HepG2 (cell line): ENCODE measurements at regions not wholly inside any gene's neighbourhood (a gene's known extent, or its start where the extent isn't known, plus 50 kb on each side); places are given as distances from the start of the nearest gene placed in this dataset.

Experiments used
- EZH2 ChIP-seq: conservative IDR thresholded peaks from 2 replicates; pipeline ENCODE4 v1.6.1; 2012; ENCODE audit warnings: mild to moderate bottlenecking, low read depth, low read length, moderate library complexity
- FOXJ3 ChIP-seq: sonication (generic); formaldehyde crosslinking; IDR thresholded peaks from 2 replicates; pipeline ENCODE4 v1.4.0; 2020; ENCODE audit warnings: missing genetic modification reagents, mild to moderate bottlenecking, borderline replicate concordance
- PHF8 ChIP-seq: sonication (generic); formaldehyde crosslinking; IDR thresholded peaks from 2 replicates; pipeline ENCODE4 v1.5.0; 2020; ENCODE audit warnings: missing genetic modification reagents
- ZKSCAN1 ChIP-seq: fragments of 150-350 bp; IDR thresholded peaks from 2 replicates; pipeline ENCODE4 v1.6.1; 2014; ENCODE audit warnings: low read length
- ZNF20 ChIP-seq: sonication (generic); formaldehyde crosslinking; IDR thresholded peaks from 2 replicates; pipeline ENCODE4 v1.4.0; 2020; ENCODE audit warnings: mild to moderate bottlenecking, moderate library complexity, missing genetic modification reagents
- TF ChIP-seq, protein P1 (sequence below): sonication (generic); formaldehyde crosslinking; IDR thresholded peaks from 2 replicates; pipeline ENCODE4 v1.5.0; 2020; ENCODE audit warnings: mild to moderate bottlenecking, missing genetic modification reagents, borderline replicate concordance
- TF ChIP-seq, protein P2 (sequence below): sonication (generic); formaldehyde crosslinking; IDR thresholded peaks from 2 replicates; pipeline ENCODE4 v1.5.0; 2020; ENCODE audit warnings: mild to moderate bottlenecking, missing genetic modification reagents, moderate library complexity
- TF ChIP-seq, protein P3 (sequence below): IDR thresholded peaks from 2 replicates; pipeline ENCODE4 v1.6.1; 2016; ENCODE audit warnings: missing compliant biosample characterization, missing genetic modification reagents, borderline replicate concordance

DNA sequence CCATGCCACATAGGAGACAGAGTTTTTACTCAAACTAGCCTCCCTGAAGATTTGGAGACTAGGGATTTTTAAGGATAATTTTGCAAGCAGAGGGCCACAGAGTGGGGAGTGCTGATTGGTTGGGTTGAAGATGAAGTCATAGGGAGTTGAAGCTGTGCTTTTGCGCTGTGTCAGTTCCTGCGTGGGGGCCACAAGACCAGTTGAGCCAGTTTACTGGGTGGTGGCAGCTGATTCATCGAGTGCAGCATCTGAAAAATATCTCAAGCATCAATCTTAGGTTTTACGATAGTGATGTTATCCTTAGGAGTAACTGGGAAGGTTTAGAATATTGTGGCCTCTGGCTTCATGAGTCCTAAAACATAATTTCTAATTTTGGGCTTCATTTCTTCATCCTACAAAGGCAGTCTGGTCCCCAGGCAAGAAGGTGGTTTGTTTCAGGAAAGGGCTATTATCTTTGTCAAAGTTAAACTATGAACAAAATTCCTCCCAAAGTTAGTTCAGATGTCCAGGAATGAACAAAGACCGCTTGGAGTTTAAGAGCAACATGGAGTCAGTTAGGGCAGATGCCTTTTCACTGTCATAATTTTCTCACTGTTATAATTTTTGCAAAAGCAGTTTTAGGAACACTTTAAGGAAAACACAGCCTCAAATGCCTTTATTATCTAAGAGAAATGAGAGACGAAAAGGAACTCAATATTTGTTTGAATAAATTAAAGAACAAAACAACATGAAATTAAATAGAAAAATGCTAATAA lies 960.8 kb upstream of the PRKX start:
- no peak for TF ChIP-seq PHF8
- TF ChIP-seq, protein P1, sequence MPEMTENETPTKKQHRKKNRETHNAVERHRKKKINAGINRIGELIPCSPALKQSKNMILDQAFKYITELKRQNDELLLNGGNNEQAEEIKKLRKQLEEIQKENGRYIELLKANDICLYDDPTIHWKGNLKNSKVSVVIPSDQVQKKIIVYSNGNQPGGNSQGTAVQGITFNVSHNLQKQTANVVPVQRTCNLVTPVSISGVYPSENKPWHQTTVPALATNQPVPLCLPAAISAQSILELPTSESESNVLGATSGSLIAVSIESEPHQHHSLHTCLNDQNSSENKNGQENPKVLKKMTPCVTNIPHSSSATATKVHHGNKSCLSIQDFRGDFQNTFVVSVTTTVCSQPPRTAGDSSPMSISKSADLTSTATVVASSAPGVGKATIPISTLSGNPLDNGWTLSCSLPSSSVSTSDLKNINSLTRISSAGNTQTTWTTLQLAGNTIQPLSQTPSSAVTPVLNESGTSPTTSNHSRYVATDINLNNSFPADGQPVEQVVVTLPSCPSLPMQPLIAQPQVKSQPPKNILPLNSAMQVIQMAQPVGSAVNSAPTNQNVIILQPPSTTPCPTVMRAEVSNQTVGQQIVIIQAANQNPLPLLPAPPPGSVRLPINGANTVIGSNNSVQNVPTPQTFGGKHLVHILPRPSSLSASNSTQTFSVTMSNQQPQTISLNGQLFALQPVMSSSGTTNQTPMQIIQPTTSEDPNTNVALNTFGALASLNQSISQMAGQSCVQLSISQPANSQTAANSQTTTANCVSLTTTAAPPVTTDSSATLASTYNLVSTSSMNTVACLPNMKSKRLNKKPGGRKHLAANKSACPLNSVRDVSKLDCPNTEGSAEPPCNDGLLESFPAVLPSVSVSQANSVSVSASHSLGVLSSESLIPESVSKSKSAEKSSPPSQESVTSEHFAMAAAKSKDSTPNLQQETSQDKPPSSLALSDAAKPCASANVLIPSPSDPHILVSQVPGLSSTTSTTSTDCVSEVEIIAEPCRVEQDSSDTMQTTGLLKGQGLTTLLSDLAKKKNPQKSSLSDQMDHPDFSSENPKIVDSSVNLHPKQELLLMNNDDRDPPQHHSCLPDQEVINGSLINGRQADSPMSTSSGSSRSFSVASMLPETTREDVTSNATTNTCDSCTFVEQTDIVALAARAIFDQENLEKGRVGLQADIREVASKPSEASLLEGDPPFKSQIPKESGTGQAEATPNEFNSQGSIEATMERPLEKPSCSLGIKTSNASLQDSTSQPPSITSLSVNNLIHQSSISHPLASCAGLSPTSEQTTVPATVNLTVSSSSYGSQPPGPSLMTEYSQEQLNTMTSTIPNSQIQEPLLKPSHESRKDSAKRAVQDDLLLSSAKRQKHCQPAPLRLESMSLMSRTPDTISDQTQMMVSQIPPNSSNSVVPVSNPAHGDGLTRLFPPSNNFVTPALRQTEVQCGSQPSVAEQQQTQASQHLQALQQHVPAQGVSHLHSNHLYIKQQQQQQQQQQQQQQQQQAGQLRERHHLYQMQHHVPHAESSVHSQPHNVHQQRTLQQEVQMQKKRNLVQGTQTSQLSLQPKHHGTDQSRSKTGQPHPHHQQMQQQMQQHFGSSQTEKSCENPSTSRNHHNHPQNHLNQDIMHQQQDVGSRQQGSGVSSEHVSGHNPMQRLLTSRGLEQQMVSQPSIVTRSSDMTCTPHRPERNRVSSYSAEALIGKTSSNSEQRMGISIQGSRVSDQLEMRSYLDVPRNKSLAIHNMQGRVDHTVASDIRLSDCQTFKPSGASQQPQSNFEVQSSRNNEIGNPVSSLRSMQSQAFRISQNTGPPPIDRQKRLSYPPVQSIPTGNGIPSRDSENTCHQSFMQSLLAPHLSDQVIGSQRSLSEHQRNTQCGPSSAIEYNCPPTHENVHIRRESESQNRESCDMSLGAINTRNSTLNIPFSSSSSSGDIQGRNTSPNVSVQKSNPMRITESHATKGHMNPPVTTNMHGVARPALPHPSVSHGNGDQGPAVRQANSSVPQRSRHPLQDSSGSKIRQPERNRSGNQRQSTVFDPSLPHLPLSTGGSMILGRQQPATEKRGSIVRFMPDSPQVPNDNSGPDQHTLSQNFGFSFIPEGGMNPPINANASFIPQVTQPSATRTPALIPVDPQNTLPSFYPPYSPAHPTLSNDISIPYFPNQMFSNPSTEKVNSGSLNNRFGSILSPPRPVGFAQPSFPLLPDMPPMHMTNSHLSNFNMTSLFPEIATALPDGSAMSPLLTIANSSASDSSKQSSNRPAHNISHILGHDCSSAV (CRISPR knock-in tag): no peak
- TF ChIP-seq, protein P2, sequence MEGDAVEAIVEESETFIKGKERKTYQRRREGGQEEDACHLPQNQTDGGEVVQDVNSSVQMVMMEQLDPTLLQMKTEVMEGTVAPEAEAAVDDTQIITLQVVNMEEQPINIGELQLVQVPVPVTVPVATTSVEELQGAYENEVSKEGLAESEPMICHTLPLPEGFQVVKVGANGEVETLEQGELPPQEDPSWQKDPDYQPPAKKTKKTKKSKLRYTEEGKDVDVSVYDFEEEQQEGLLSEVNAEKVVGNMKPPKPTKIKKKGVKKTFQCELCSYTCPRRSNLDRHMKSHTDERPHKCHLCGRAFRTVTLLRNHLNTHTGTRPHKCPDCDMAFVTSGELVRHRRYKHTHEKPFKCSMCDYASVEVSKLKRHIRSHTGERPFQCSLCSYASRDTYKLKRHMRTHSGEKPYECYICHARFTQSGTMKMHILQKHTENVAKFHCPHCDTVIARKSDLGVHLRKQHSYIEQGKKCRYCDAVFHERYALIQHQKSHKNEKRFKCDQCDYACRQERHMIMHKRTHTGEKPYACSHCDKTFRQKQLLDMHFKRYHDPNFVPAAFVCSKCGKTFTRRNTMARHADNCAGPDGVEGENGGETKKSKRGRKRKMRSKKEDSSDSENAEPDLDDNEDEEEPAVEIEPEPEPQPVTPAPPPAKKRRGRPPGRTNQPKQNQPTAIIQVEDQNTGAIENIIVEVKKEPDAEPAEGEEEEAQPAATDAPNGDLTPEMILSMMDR (CRISPR knock-in tag): no peak
- TF ChIP-seq ZNF20 (CRISPR knock-in tag): no peak
- TF ChIP-seq FOXJ3 (CRISPR knock-in tag): no peak
- no peak for TF ChIP-seq EZH2
- no peak for TF ChIP-seq ZKSCAN1
- TF ChIP-seq, protein P3, sequence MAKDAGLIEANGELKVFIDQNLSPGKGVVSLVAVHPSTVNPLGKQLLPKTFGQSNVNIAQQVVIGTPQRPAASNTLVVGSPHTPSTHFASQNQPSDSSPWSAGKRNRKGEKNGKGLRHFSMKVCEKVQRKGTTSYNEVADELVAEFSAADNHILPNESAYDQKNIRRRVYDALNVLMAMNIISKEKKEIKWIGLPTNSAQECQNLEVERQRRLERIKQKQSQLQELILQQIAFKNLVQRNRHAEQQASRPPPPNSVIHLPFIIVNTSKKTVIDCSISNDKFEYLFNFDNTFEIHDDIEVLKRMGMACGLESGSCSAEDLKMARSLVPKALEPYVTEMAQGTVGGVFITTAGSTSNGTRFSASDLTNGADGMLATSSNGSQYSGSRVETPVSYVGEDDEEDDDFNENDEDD (CRISPR knock-in tag): no peak
